T-cell (primary cell): ENCODE measurements at regions not wholly inside any gene's neighbourhood (a gene's known extent, or its start where the extent isn't known, plus 50 kb on each side); places are given as distances from the start of the nearest gene placed in this dataset.

Experiments used
- ATAC-seq, 4 experiments: fragments of 200-7000 bp in 3 of 4; fragments of 150-1000 bp in 1 of 4; cut with Tn5 transposase; replicated peaks in 1 of 4; 1 replicate in 3 of 4; 2 replicates in 1 of 4; pipeline ENCODE4 v1.10.0; 2021; ENCODE audit warnings: moderate library complexity in 3 of 4, mild to moderate bottlenecking in 2 of 4, moderate number of reproducible peaks in 1 of 4
- CTCF ChIA-PET, 2 donors: fragments of 300-600 bp; sonication (Branson Sonifier 250); formaldehyde crosslinking; loops; one replicate each; lab custom pipeline; 2022; ENCODE audit warnings: antibody characterized with exemption in 2 of 2; lab: Charles Lee
- POLR2A ChIA-PET, 2 donors: fragments of 300-600 bp; sonication (Branson Sonifier 250); formaldehyde crosslinking; loops; one replicate each; lab custom pipeline; 2022; ENCODE audit warnings: antibody characterized with exemption in 2 of 2; lab: Charles Lee
- DNase-seq, 35 experiments: peaks; one replicate each; pipeline versions ENCODE4 v3.0.0 to v3.0.0-alpha.2; 2013 to 2023
- H3K27ac ChIP-seq: one replicate; pipeline ENCODE4 v1.5.1; 2013; ENCODE audit warnings: low read length
- H3K27me3 ChIP-seq, 2 experiments: replicated peaks in 1 of 2; 1 replicate in 1 of 2; 2 replicates in 1 of 2; pipeline versions ENCODE4 v1.6.1 to v1.7.0; 2013; ENCODE audit warnings: low read length in 1 of 2, mixed read lengths in 1 of 2; ENCODE audit not compliant: control insufficient read depth in 2 of 2, insufficient read depth in 2 of 2; ENCODE audit errors: extremely low read depth in 1 of 2
- H3K36me3 ChIP-seq, 2 donors: 1 replicate in 1 of 2; 2 replicates in 1 of 2; pipeline versions ENCODE4 v1.6.1 to v1.7.0; 2013; ENCODE audit warnings: low read length in 1 of 2; ENCODE audit not compliant: control insufficient read depth in 2 of 2, insufficient read depth in 1 of 2; ENCODE audit errors: extremely low read depth in 1 of 2
- H3K4me1 ChIP-seq, 2 experiments: 1 replicate in 1 of 2; 2 replicates in 1 of 2; pipeline versions ENCODE4 v1.6.1 to v1.7.0; 2013; ENCODE audit warnings: low read length in 2 of 2, mixed read lengths in 1 of 2; ENCODE audit not compliant: insufficient read depth in 2 of 2, control insufficient read depth in 1 of 2; ENCODE audit errors: extremely low read depth in 1 of 2
- H3K4me3 ChIP-seq, 2 donors: 1 replicate in 1 of 2; 2 replicates in 1 of 2; pipeline versions ENCODE4 v1.5.1 to v1.7.0; 2013; ENCODE audit warnings: mild to moderate bottlenecking in 2 of 2, low read length in 1 of 2, moderate library complexity in 1 of 2; ENCODE audit not compliant: control insufficient read depth in 1 of 2; ENCODE audit errors: extremely low read depth in 1 of 2
- H3K9me3 ChIP-seq: 2 replicates; pipeline ENCODE4 v1.7.0; 2013
- H3K27ac Mint-ChIP-seq, 2 donors: one replicate each; pipeline ENCODE4 v1.8.0; 2020 to 2021; ENCODE audit warnings: mild to moderate bottlenecking in 2 of 2, mixed read lengths in 2 of 2
- H3K27me3 Mint-ChIP-seq, 2 donors: one replicate each; pipeline ENCODE4 v1.8.0; 2021 to 2022; ENCODE audit warnings: mixed read lengths in 2 of 2
- H3K36me3 Mint-ChIP-seq: one replicate; pipeline ENCODE4 v1.8.0; 2021; ENCODE audit warnings: mixed read lengths
- H3K4me1 Mint-ChIP-seq, 3 donors: one replicate each; pipeline ENCODE4 v1.8.0; 2020 to 2022; ENCODE audit warnings: mixed read lengths in 3 of 3, mild to moderate bottlenecking in 1 of 3
- H3K4me3 Mint-ChIP-seq, 3 donors: one replicate each; pipeline ENCODE4 v1.8.0; 2020 to 2022; ENCODE audit warnings: mild to moderate bottlenecking in 3 of 3, mixed read lengths in 3 of 3, moderate library complexity in 3 of 3
- H3K9me3 Mint-ChIP-seq, 3 donors: one replicate each; pipeline ENCODE4 v1.8.0; 2020 to 2022; ENCODE audit warnings: mixed read lengths in 3 of 3
- WGBS: methylation state at CpG from one replicate; pipeline ENCODE4 v1.1.5; 2013; ENCODE audit warnings: missing lambda C conversion rate; ENCODE audit not compliant: insufficient coverage; 5-methylcytosine and 5-hydroxymethylcytosine counted together

- Histone ChIP-seq H3K27me3 (no peaks in the 10 kb centered on the region), H3K9me3 (no peaks in the 10 kb centered on the region), H3K36me3 (no peaks in the 10 kb centered on the region), H3K4me3 (no peak overlapping the region), H3K4me1 (no peaks in the 10 kb centered on the region), H3K27ac (no peak overlapping the region)
- CTCF ChIA-PET: no interaction called here
- no peaks in the 10 kb centered on the region for H3K27me3 Mint-ChIP-seq
- WGBS: 100% methylated on average over 2 of the region's 2 CpGs
- no peaks in the 10 kb centered on the region for H3K4me1 Mint-ChIP-seq
- no peak overlapping the region for H3K4me3 Mint-ChIP-seq
- no peak overlapping the region for H3K27ac Mint-ChIP-seq
- H3K36me3 Mint-ChIP-seq: no peaks in the 10 kb centered on the region
- ATAC-seq (no peak), DNase-seq (no peak)
- POLR2A ChIA-PET: no interaction called here
- peaks cover 0 to 9% (median 8%) of the 10 kb centered on the region in 3 donors for H3K9me3 Mint-ChIP-seq
Observed at GRCh38 chr2:22832196-22832595, 552.8 kb upstream of the KLHL29 start.

GRCh38 chr2:22838461-22838860 lies 546.5 kb upstream of the KLHL29 start:
- Mint-ChIP-seq H3K27ac (no peak overlapping the region), H3K4me1 (no peaks in the 10 kb centered on the region), H3K4me3 (no peak overlapping the region), H3K36me3 (no peaks in the 10 kb centered on the region), H3K27me3 (no peaks in the 10 kb centered on the region), H3K9me3 (peaks cover 0 to 10% (median 8%) of the 10 kb centered on the region in 3 donors)
- ATAC-seq: no peak
- no peak for DNase-seq
- no peaks in the 10 kb centered on the region for H3K4me1 ChIP-seq
- H3K27ac ChIP-seq: no peak overlapping the region
- H3K9me3 ChIP-seq: no peaks in the 10 kb centered on the region
- H3K4me3 ChIP-seq: no peak overlapping the region
- H3K27me3 ChIP-seq: no peaks in the 10 kb centered on the region
- no peaks in the 10 kb centered on the region for H3K36me3 ChIP-seq
- ChIA-PET POLR2A (no interaction called here), CTCF (no interaction called here)

GRCh38 chr2:22842205-22842869 lies 542.6 kb upstream of the KLHL29 start:
- ATAC-seq: no peak
- CTCF ChIA-PET: no interaction called here

GRCh38 chr2:22843919-22844537 lies 541.0 kb upstream of the KLHL29 start:
- Mint-ChIP-seq H3K4me1 (no peaks in the 10 kb centered on the region), H3K36me3 (no peaks in the 10 kb centered on the region), H3K9me3 (peaks cover 0 to 21% (median 2%) of the 10 kb centered on the region in 3 donors), H3K27ac (no peak overlapping the region), H3K27me3 (no peaks in the 10 kb centered on the region), H3K4me3 (no peak overlapping the region)
- no peak for ATAC-seq
- Histone ChIP-seq H3K4me3 (no peak overlapping the region), H3K27ac (no peak overlapping the region), H3K9me3 (no peaks in the 10 kb centered on the region), H3K36me3 (no peaks in the 10 kb centered on the region), H3K27me3 (no peaks in the 10 kb centered on the region), H3K4me1 (no peaks in the 10 kb centered on the region)
- no peak for DNase-seq
- POLR2A ChIA-PET: no interaction called here
- CTCF ChIA-PET: no interaction called here
- 91% methylated on average over 1 of the region's 1 CpG for WGBS

More at GRCh38 chr2:22842205-22842869, 542.6 kb upstream of the KLHL29 start:
- H3K27ac ChIP-seq: no peak overlapping the region
- Mint-ChIP-seq H3K4me1 (no peaks in the 10 kb centered on the region), H3K4me3 (no peak overlapping the region), H3K27me3 (no peaks in the 10 kb centered on the region), H3K36me3 (no peaks in the 10 kb centered on the region), H3K9me3 (peaks cover 0 to 14% (median 2%) of the 10 kb centered on the region in 3 donors), H3K27ac (no peak overlapping the region)
- WGBS: no CpG with 5 or more reads among the region's 5 CpGs
- no peak overlapping the region for H3K4me3 ChIP-seq
- H3K4me1 ChIP-seq: no peaks in the 10 kb centered on the region
- no peaks in the 10 kb centered on the region for H3K9me3 ChIP-seq
- H3K27me3 ChIP-seq: no peaks in the 10 kb centered on the region
- no peaks in the 10 kb centered on the region for H3K36me3 ChIP-seq
- DNase-seq: no peak
- POLR2A ChIA-PET: no interaction called here

- no peaks in the 10 kb centered on the region for H3K36me3 ChIP-seq
- no peaks in the 10 kb centered on the region for H3K4me1 ChIP-seq
- no peak overlapping the region for H3K4me3 ChIP-seq
- Mint-ChIP-seq H3K4me3 (no peak overlapping the region), H3K4me1 (no peaks in the 10 kb centered on the region), H3K9me3 (peaks cover 2 to 12% (median 8%) of the 10 kb centered on the region in 3 donors), H3K27ac (no peak overlapping the region), H3K27me3 (no peaks in the 10 kb centered on the region), H3K36me3 (no peaks in the 10 kb centered on the region)
- POLR2A ChIA-PET: no interaction called here
- no peak overlapping the region for H3K27ac ChIP-seq
- CTCF ChIA-PET: no interaction called here
- DNase-seq (no peak), ATAC-seq (no peak)
- 82% methylated on average over 5 of the region's 7 CpGs for WGBS
- H3K27me3 ChIP-seq: no peaks in the 10 kb centered on the region
- H3K9me3 ChIP-seq: no peaks in the 10 kb centered on the region
Observed at GRCh38 chr2:22850310-22850709, 534.7 kb upstream of the KLHL29 start.

- DNase-seq (no peak), ATAC-seq (no peak)
- H3K4me3 Mint-ChIP-seq: no peak overlapping the region
- Histone ChIP-seq H3K4me1 (no peaks in the 10 kb centered on the region), H3K27me3 (no peaks in the 10 kb centered on the region), H3K9me3 (no peaks in the 10 kb centered on the region), H3K36me3 (no peaks in the 10 kb centered on the region), H3K27ac (no peak overlapping the region), H3K4me3 (no peak overlapping the region)
- H3K4me1 Mint-ChIP-seq: no peaks in the 10 kb centered on the region
- peaks cover 2 to 21% (median 14%) of the 10 kb centered on the region in 3 donors for H3K9me3 Mint-ChIP-seq
- CTCF ChIA-PET: no interaction called here
- H3K27ac Mint-ChIP-seq: no peak overlapping the region
- no peaks in the 10 kb centered on the region for H3K36me3 Mint-ChIP-seq
- POLR2A ChIA-PET: no interaction called here
- WGBS: no CpG with 5 or more reads among the region's 3 CpGs
- no peaks in the 10 kb centered on the region for H3K27me3 Mint-ChIP-seq
Observed at GRCh38 chr2:22854588-22854987, 530.4 kb upstream of the KLHL29 start.
